Stimulated activated effector memory CD8-positive, alpha-beta T cell treated with anti-CD3 and anti-CD28 coated beads, Interleukin-12 subunit alpha, Interleukin-12 subunit beta, amount 100 ng/mL, for 72 hours (primary cell): ENCODE measurements at regions not wholly inside any gene's neighbourhood (a gene's known extent, or its start where the extent isn't known, plus 50 kb on each side); places are given as distances from the start of the nearest gene placed in this dataset.
"Not testable (repeated sequence)": the region's sequence is repeated elsewhere in the genome, so short reads cannot be mapped to it uniquely, and the experiment has no call there.

Experiments used
- ATAC-seq: fragments of 150-1000 bp; cut with Tn5 transposase; 2 replicates; pipeline ENCODE4 v1.10.0; 2021
- DNase-seq, 2 donors: peaks; one replicate each; pipeline ENCODE4 v3.0.0; 2021 to 2022; ENCODE audit warnings: low spot score in 2 of 2
- H3K27ac Mint-ChIP-seq: one replicate; pipeline ENCODE4 v1.8.0; 2022; ENCODE audit warnings: mild to moderate bottlenecking, mixed read lengths
- H3K36me3 Mint-ChIP-seq: one replicate; pipeline ENCODE4 v1.8.0; 2022; ENCODE audit warnings: mild to moderate bottlenecking, mixed read lengths
- H3K4me1 Mint-ChIP-seq: one replicate; pipeline ENCODE4 v1.8.0; 2022; ENCODE audit warnings: mixed read lengths
- H3K4me3 Mint-ChIP-seq: one replicate; pipeline ENCODE4 v1.8.0; 2022; ENCODE audit warnings: mild to moderate bottlenecking, mixed read lengths
- H3K9me3 Mint-ChIP-seq: one replicate; pipeline ENCODE4 v1.8.0; 2022; ENCODE audit warnings: mixed read lengths

- DNase-seq, H3K27ac Mint-ChIP-seq, H3K36me3 Mint-ChIP-seq, H3K4me3 Mint-ChIP-seq, ATAC-seq, H3K4me1 Mint-ChIP-seq: not testable (repeated sequence)
- peaks cover 27% of the 10 kb centered on the region for H3K9me3 Mint-ChIP-seq
Measured at GRCh38 chr5:12667818-12668217, 763.6 kb upstream of the CTNND2 start.

- H3K9me3 Mint-ChIP-seq: peaks cover 28% of the 10 kb centered on the region
- not testable (repeated sequence) for H3K4me3 Mint-ChIP-seq, H3K36me3 Mint-ChIP-seq, ATAC-seq, DNase-seq, H3K4me1 Mint-ChIP-seq, H3K27ac Mint-ChIP-seq
Measured at GRCh38 chr5:12665772-12666171, 761.5 kb upstream of the CTNND2 start.

DNA sequence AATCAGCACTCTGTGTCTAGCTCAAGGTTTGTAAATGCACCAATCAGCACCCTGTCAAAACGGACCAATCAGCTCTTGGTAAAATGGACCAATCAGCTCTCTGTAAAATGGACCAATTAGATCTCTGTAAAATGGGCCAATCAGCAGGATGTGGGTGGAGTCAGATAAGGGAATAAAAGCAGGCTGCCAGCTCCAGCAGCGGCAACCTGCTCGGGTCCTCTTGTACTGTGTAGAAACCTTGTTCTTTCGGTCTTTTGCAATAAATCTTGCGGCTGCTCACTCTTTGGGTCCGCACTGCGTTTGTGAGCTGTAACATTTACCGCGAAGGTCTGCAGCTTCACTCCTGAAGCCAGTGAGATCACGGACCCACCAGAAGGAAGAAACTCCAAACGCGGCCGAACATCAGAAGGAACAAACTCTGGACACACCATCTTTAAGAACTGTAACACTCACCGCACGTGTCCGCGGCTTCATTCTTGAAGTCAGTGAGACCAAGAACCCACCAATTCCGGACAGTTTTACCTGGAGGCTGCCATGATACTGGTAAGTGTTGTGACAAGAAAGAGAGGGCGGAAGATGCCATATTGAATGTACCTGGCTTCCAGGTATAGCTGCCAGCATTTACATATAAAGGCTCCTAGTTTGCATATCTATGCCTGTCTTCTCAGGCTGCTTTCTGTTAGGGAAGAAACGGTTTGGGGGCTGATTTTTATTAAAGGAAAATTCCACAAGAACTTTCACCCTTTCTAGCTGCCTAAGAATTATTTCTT is 758.5 kb upstream of the CTNND2 start:
- peaks cover 40% of the 10 kb centered on the region for H3K9me3 Mint-ChIP-seq
- H3K27ac Mint-ChIP-seq: no peak overlapping the region
- ATAC-seq (no peak), DNase-seq (no peak)
- no peaks in the 10 kb centered on the region for H3K36me3 Mint-ChIP-seq
- H3K4me3 Mint-ChIP-seq: no peak overlapping the region
- no peaks in the 10 kb centered on the region for H3K4me1 Mint-ChIP-seq

- Mint-ChIP-seq H3K4me3 (no peak overlapping the region), H3K36me3 (no peaks in the 10 kb centered on the region), H3K9me3 (peaks cover 35% of the 10 kb centered on the region)
Measured at GRCh38 chr5:12661617-12662370, 757.5 kb upstream of the CTNND2 start.

DNA sequence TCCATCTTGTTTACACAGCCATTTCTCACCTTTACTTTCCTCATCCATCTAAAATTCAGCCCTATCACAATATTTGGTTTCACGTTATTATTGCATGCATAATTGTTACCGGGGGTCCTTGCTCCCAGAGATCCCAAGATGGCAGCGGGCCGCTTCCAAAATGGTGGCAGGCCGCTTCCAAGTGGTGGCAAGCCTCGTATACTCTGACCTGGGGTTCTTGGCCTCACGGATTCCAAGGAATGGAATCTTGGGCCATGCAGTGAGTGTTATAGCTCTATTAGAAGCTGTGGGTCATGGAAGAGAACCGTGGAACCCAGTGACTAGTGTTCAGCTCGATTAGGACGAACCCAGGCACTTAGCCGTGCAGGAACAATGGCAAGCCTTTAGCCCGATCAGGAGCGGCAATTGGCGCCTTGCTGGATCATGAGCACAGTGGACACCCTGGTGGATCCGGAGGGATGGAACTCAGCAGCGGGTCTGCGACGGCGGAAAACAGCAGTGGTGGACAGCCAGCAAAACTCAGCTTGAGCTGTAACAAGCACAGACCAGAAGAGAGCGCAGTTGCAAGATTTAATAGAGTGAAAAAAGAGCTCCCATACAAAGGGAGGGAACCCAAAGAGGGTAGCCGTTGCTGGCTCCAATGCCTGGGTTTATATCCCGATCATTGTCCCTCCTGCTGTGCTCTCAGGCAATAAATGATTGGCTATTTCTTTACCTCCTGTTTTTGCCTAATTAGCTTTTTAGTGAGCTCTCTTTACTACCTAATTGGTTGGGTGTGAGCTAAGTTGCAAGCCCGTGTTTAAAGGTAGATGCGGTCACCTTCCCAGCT is 756.2 kb upstream of the CTNND2 start:
- not testable (repeated sequence) for H3K4me1 Mint-ChIP-seq, H3K27ac Mint-ChIP-seq, H3K4me3 Mint-ChIP-seq, H3K36me3 Mint-ChIP-seq, DNase-seq, ATAC-seq
- H3K9me3 Mint-ChIP-seq: peaks cover 36% of the 10 kb centered on the region

More at GRCh38 chr5:12661617-12662370, 757.5 kb upstream of the CTNND2 start:
- DNase-seq (no peak), ATAC-seq (no peak)
- Mint-ChIP-seq H3K4me1 (no peaks in the 10 kb centered on the region), H3K27ac (no peak overlapping the region)

GRCh38 chr5:12659686-12660085 is 755.4 kb upstream of the CTNND2 start:
- H3K9me3 Mint-ChIP-seq: peaks cover 29% of the 10 kb centered on the region
- no peak for DNase-seq
- no peaks in the 10 kb centered on the region for H3K4me1 Mint-ChIP-seq
- no peak overlapping the region for H3K4me3 Mint-ChIP-seq
- H3K36me3 Mint-ChIP-seq: no peaks in the 10 kb centered on the region
- no peak overlapping the region for H3K27ac Mint-ChIP-seq
- ATAC-seq: no peak

DNA sequence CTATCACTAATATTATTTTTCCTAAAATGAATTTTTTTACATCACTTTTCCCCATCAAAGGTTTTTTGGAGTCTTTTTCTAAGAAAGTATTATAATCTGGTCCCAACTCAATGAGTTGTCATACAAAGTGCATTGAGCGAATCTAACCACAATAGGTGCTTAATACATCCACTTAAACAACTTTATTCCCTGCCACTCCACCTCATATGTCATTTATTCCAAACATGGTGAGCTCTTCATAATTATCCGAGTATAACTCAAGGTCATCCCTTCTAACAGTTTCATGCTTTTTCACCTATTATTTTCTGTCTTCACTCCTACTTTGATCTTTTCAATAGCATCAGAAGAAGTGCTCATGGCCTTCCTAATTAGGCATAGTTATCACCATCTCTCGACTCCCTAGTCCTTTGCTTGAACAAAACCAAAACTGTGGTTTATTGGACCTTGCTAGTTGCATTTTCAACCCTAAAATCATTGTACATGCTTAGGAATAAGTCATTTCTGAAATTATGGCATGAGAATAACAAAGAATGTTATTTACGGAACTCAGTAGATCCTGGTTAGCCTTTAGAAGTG is 754.7 kb upstream of the CTNND2 start:
- no peak for DNase-seq
- Mint-ChIP-seq H3K4me1 (no peaks in the 10 kb centered on the region), H3K36me3 (no peaks in the 10 kb centered on the region), H3K4me3 (no peak overlapping the region), H3K27ac (no peak overlapping the region), H3K9me3 (peaks cover 22% of the 10 kb centered on the region)
- no peak for ATAC-seq

- H3K9me3 Mint-ChIP-seq: peaks cover 22% of the 10 kb centered on the region
- not testable (repeated sequence) for ATAC-seq, H3K4me3 Mint-ChIP-seq, DNase-seq, H3K27ac Mint-ChIP-seq, H3K4me1 Mint-ChIP-seq, H3K36me3 Mint-ChIP-seq
Measured at GRCh38 chr5:12657914-12658474, 753.7 kb upstream of the CTNND2 start.

- no peaks in the 10 kb centered on the region for H3K4me1 Mint-ChIP-seq
- DNase-seq (no peak), ATAC-seq (no peak)
- peaks cover 20% of the 10 kb centered on the region for H3K9me3 Mint-ChIP-seq
- no peaks in the 10 kb centered on the region for H3K36me3 Mint-ChIP-seq
- no peak overlapping the region for H3K27ac Mint-ChIP-seq
- H3K4me3 Mint-ChIP-seq: no peak overlapping the region
Measured at GRCh38 chr5:12655675-12656074, 751.4 kb upstream of the CTNND2 start.

- peaks cover 14% of the 10 kb centered on the region for H3K9me3 Mint-ChIP-seq
- no peak overlapping the region for H3K4me3 Mint-ChIP-seq
- H3K36me3 Mint-ChIP-seq: no peaks in the 10 kb centered on the region
- no peak overlapping the region for H3K27ac Mint-ChIP-seq
- no peak for DNase-seq
- no peaks in the 10 kb centered on the region for H3K4me1 Mint-ChIP-seq
- no peak for ATAC-seq
Measured at GRCh38 chr5:12652201-12652600, 748.0 kb upstream of the CTNND2 start.

- Mint-ChIP-seq H3K4me1 (no peaks in the 10 kb centered on the region), H3K27ac (no peak overlapping the region), H3K4me3 (no peak overlapping the region), H3K36me3 (no peaks in the 10 kb centered on the region), H3K9me3 (peaks cover 7% of the 10 kb centered on the region)
- DNase-seq (no peak), ATAC-seq (no peak)
Measured at GRCh38 chr5:12648558-12648957, 744.3 kb upstream of the CTNND2 start.

- DNase-seq (no peak), ATAC-seq (no peak)
- Mint-ChIP-seq H3K36me3 (no peaks in the 10 kb centered on the region), H3K27ac (no peak overlapping the region), H3K4me3 (no peak overlapping the region), H3K9me3 (peaks cover 7% of the 10 kb centered on the region), H3K4me1 (no peaks in the 10 kb centered on the region)
Measured at GRCh38 chr5:12647613-12648012, 743.4 kb upstream of the CTNND2 start.

- ATAC-seq: no peak
- no peak for DNase-seq
- Mint-ChIP-seq H3K36me3 (no peaks in the 10 kb centered on the region), H3K4me1 (no peaks in the 10 kb centered on the region), H3K27ac (no peak overlapping the region), H3K9me3 (peaks cover 10% of the 10 kb centered on the region), H3K4me3 (no peak overlapping the region)
Measured at GRCh38 chr5:12645582-12645981, 741.3 kb upstream of the CTNND2 start.

GRCh38 chr5:12636209-12636608 is 732.0 kb upstream of the CTNND2 start:
- no peak overlapping the region for H3K4me3 Mint-ChIP-seq
- H3K27ac Mint-ChIP-seq: no peak overlapping the region
- no peaks in the 10 kb centered on the region for H3K36me3 Mint-ChIP-seq
- no peaks in the 10 kb centered on the region for H3K4me1 Mint-ChIP-seq
- ATAC-seq (no peak), DNase-seq (no peak)
- H3K9me3 Mint-ChIP-seq: peaks cover 16% of the 10 kb centered on the region

GRCh38 chr5:12626556-12626955 is 722.3 kb upstream of the CTNND2 start:
- DNase-seq (no peak), ATAC-seq (no peak)
- H3K4me3 Mint-ChIP-seq: no peak overlapping the region
- no peak overlapping the region for H3K27ac Mint-ChIP-seq
- no peaks in the 10 kb centered on the region for H3K4me1 Mint-ChIP-seq
- H3K9me3 Mint-ChIP-seq: peaks cover 3% of the 10 kb centered on the region
- H3K36me3 Mint-ChIP-seq: no peaks in the 10 kb centered on the region
